ENCODE measurements at regions not wholly inside any gene's neighbourhood (a gene's known extent, or its start where the extent isn't known, plus 50 kb on each side); places are given as distances from the start of the nearest gene placed in this dataset.

- Histone ChIP-seq H3K36me3 (no peaks in the 10 kb centered on the region), H3K4me1 (no peaks in the 10 kb centered on the region), H3K4me3 (no peak overlapping the region), H3K27me3 (no peaks in the 10 kb centered on the region), H3K9me3 (no peaks in the 10 kb centered on the region), H3K27ac (no peak overlapping the region)
- DNase-seq (no peak), ATAC-seq (no peak), FAIRE-seq (no peak)
- 65 to 69% methylated on average over 5 of the region's 5 CpGs for WGBS, 2 donors
- intact Hi-C loops (cut with DNase I), result no loop called here
- TF ChIP-seq, protein P1, sequence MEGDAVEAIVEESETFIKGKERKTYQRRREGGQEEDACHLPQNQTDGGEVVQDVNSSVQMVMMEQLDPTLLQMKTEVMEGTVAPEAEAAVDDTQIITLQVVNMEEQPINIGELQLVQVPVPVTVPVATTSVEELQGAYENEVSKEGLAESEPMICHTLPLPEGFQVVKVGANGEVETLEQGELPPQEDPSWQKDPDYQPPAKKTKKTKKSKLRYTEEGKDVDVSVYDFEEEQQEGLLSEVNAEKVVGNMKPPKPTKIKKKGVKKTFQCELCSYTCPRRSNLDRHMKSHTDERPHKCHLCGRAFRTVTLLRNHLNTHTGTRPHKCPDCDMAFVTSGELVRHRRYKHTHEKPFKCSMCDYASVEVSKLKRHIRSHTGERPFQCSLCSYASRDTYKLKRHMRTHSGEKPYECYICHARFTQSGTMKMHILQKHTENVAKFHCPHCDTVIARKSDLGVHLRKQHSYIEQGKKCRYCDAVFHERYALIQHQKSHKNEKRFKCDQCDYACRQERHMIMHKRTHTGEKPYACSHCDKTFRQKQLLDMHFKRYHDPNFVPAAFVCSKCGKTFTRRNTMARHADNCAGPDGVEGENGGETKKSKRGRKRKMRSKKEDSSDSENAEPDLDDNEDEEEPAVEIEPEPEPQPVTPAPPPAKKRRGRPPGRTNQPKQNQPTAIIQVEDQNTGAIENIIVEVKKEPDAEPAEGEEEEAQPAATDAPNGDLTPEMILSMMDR (IDR thresholded peaks at IDR 0.05), result no peak
Observed at GRCh38 chr9:119092125-119092524, 277.1 kb downstream of the BRINP1 start.

DNA sequence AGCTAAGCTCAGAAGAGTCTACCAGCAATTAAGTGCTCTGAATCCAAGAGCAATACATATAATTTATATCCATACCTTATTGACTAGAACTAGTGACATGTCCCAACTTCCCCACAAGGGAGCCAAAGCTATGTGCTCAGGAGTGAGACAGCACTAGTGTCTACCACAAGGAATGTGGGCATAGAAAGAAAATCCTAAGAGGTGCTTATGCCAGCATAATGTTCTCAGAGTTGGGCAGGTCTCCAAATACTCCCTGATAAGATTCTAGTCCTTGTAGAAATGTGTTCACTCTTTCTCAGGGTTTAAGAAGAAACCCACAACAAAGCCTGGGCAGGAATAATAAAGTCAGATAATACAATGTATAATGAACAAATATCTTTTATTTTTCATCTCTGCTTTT lies 275.1 kb downstream of the BRINP1 start:
- intact Hi-C loops (cut with DNase I), result no loop called here
- no peak for FAIRE-seq

DNA sequence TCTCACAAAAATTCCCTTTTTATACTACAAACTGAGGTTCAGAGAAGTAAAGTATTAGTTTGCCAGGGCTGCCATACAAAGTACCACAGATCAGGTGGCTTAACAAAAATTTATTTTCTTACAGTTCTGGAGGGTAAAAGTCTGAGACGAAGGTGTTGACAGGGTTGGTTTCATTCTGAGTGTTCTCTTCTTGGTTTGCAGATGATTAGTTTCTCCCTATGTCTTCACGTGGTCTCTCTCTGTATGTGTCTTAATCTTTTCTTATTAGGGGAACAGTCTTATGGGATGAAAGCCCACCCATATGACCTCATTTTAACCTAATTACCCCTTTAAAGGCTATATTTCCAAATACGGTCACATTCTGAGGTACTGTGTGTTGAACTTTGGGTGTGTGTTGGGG lies 274.2 kb downstream of the BRINP1 start:
- DNase-seq (no peak), FAIRE-seq (no peak), ATAC-seq (no peak)
- no peaks in the 10 kb centered on the region for H3K4me1 ChIP-seq
- no peaks in the 10 kb centered on the region for H3K27me3 ChIP-seq
- H3K27ac ChIP-seq, result no peak overlapping the region
- intact Hi-C loops (cut with DNase I), result no loop called here
- H3K4me3 ChIP-seq, result no peak overlapping the region
- H3K9me3 ChIP-seq, result no peaks in the 10 kb centered on the region
- TF ChIP-seq, protein P1 (IDR thresholded peaks at IDR 0.05), result no peak
- H3K36me3 ChIP-seq, result no peaks in the 10 kb centered on the region
- 52 to 73% methylated on average over 3 of the region's 3 CpGs for WGBS, 2 donors

More for the DNA sequence above, 275.1 kb downstream of the BRINP1 start:
- Histone ChIP-seq H3K9me3 (no peaks in the 10 kb centered on the region), H3K36me3 (no peaks in the 10 kb centered on the region), H3K27ac (no peak overlapping the region), H3K4me3 (no peak overlapping the region), H3K27me3 (no peaks in the 10 kb centered on the region), H3K4me1 (no peaks in the 10 kb centered on the region)
- ATAC-seq (no peak), DNase-seq (no peak)
- TF ChIP-seq, protein P1 (IDR thresholded peaks at IDR 0.05), result no peak

DNA sequence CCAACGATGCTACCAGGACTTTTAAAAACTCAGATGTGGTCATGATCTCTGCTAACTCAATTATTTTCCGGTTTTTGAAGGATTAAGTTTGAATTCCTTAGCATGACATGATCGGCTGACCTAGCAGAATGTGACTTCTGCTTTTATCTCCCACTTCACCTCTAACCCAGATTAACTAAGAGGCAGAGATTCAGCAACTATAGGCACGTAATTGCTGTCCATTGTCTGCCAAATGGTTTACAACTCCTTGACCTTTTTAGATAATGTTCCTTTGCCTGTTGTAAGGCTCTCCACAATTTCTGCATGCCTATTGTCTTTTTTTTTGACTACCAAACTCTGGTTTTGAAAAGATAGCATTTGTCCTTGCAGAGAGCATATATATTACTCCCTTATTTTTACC lies 268.2 kb downstream of the BRINP1 start:
- ATAC-seq, result no peak
- intact Hi-C loops (cut with DNase I), result no loop called here
- FAIRE-seq, result no peak

DNA sequence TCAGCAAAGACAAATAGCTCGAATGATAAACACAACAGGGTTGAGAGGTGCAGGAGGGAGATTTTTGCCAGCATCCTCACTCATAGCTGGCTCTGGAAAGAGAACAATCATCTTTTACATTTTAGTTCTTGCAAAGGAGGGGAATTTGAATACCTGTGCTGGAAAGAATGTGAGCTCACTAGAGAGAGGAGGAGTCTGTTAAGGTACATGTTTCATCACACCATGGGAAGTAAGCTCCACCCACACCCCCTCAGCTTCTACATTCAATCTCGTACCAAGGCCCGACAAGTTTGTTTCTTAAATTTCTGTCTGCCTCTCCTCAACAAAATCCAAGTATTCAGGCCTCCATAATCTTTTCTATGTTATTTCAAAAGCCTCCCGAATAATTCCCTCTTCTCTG lies 254.6 kb downstream of the BRINP1 start:
- Histone ChIP-seq H3K27ac (no peak overlapping the region), H3K4me1 (no peaks in the 10 kb centered on the region), H3K9me3 (no peaks in the 10 kb centered on the region), H3K36me3 (no peaks in the 10 kb centered on the region), H3K4me3 (no peak overlapping the region), H3K27me3 (no peaks in the 10 kb centered on the region)
- no peak for FAIRE-seq
- 50 to 59% methylated on average over 4 of the region's 4 CpGs for WGBS, 2 donors
- TF ChIP-seq, protein P1 (IDR thresholded peaks at IDR 0.05), result no peak
- intact Hi-C loops (cut with DNase I), result no loop called here
- DNase-seq, result no peak
- no peak for ATAC-seq

More for the DNA sequence above, 268.2 kb downstream of the BRINP1 start:
- peaks cover 0 to 3% (median 0%) of the 10 kb centered on the region in 4 donors for H3K27me3 ChIP-seq
- WGBS, 2 donors, result 29 to 46% methylated on average over 4 of the region's 4 CpGs
- H3K4me3 ChIP-seq, result no peak overlapping the region
- TF ChIP-seq, protein P1 (IDR thresholded peaks at IDR 0.05), result no peak
- H3K36me3 ChIP-seq, result no peaks in the 10 kb centered on the region
- H3K9me3 ChIP-seq, result peaks cover 0 to 3% (median 0%) of the 10 kb centered on the region in 4 donors
- H3K4me1 ChIP-seq, result no peaks in the 10 kb centered on the region
- DNase-seq, result no peak
- no peak overlapping the region for H3K27ac ChIP-seq
